ENCODE measurements at regions not wholly inside any gene's neighbourhood (a gene's known extent, or its start where the extent isn't known, plus 50 kb on each side); places are given as distances from the start of the nearest gene placed in this dataset.
"Not testable (repeated sequence)": the region's sequence is repeated elsewhere in the genome, so short reads cannot be mapped to it uniquely, and the experiment has no call there.

DNA sequence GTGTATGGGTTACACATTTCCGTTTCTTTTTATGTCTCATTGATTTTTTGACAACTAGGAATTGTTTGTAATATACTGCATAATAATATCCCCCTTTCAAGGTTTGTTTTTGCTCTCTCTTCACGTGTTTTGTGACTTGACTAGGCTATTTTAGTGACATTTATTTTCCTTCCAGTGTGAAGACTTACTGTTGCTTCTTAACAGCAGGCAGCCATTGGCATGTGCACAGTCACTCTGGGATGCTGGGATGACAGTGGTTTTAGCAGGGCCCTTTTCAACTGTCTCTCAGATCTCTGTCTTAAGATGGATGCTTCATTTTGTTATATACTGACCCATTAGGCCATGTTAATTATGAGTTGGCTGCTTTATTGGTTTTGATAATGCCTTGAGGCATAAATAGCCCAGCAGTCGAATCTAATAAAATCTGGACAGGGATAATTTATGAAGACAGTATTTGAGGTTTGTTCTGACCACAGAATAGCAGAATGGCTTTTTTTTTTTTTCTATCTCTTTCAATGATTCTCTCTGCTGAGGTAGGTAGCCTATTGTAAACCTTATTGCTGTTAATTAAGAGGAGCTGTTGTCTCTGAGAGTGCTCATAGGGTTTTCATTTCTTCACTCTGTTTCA lies 536.0 kb downstream of the GABRG2 start:
- H3K36me3 ChIP-seq (ENCODE audit: control insufficient read depth, insufficient read depth, low read length) = no peaks in the 10 kb centered on the region
- no peaks in the 10 kb centered on the region for H3K27me3 ChIP-seq (ENCODE audit: control insufficient read depth, insufficient read depth, low read length)
- no peak overlapping the region for H3K9ac ChIP-seq (ENCODE audit: low read length)
- peaks cover 17% of the 10 kb centered on the region; the same call in 1 of the 2 replicates for H3K9me3 ChIP-seq (ENCODE audit: control insufficient read depth, insufficient read depth, low read depth, low read length)
- H3K4me1 ChIP-seq (ENCODE audit: control insufficient read depth, insufficient read depth, low read length) = no peaks in the 10 kb centered on the region
- H3K27ac ChIP-seq (ENCODE audit: low read depth, low read length) = no peak overlapping the region
- H3K4me3 ChIP-seq (ENCODE audit: low read depth, low read length) = no peak overlapping the region

DNA sequence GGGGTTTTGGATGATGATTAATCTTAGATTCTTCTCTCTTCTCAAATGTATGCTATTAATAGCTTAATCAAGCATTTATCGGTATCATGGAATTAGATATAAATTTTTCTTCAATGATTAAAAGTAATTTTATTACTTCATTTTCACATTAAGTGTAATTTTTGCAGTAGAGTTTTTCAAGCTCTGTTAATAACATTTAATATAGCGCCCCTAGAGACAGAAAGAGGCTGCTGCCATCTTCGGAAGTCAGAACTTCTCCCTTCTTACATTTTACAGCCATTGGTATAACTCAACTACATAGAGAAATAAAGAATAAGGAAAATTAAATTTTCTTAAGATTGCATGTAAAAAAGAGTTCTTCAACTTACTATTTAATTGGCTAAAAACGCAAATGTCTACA lies 540.3 kb downstream of the GABRG2 start:
- Histone ChIP-seq H3K36me3 (ENCODE audit: control insufficient read depth, insufficient read depth, low read length) (no peaks in the 10 kb centered on the region), H3K27me3 (ENCODE audit: control insufficient read depth, insufficient read depth, low read length) (no peaks in the 10 kb centered on the region), H3K27ac (ENCODE audit: low read depth, low read length) (no peak overlapping the region), H3K4me1 (ENCODE audit: control insufficient read depth, insufficient read depth, low read length) (no peaks in the 10 kb centered on the region), H3K4me3 (ENCODE audit: low read depth, low read length) (no peak overlapping the region), H3K9me3 (ENCODE audit: control insufficient read depth, insufficient read depth, low read depth, low read length) (peaks cover 11% of the 10 kb centered on the region; the same call in 1 of the 2 replicates), H3K9ac (ENCODE audit: low read length) (no peak overlapping the region)

DNA sequence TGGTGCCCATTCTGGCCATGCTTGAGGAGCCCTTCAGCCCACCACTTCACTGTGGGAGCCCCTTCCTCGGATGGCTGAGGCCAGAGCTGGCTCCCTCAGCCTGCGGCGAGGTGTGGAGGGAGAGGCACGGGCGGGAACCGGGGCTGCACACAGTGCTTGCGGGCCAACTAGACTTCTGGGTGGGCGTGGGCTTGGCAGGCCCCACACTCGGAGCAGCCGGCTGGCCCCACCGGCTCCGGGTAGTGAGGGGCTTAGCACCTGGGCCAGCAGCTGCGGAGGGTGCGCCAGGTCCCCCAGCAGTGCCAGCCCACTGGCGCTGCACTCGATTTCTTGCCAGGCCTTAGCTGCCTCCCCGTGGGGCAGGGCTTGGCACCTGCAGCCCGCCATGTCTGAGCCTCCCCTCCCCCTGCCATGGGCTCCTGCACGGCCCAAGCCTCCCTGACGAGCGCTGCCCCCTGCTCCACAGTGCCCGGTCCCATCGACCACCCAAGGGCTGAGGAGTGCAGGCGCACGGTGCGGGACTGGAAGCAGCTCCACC lies 554.2 kb downstream of the GABRG2 start:
- not testable (repeated sequence) for H3K9ac ChIP-seq (ENCODE audit: low read length); H3K27ac ChIP-seq (ENCODE audit: low read depth, low read length); H3K4me3 ChIP-seq (ENCODE audit: low read depth, low read length); H3K36me3 ChIP-seq (ENCODE audit: control insufficient read depth, insufficient read depth, low read length); H3K4me1 ChIP-seq (ENCODE audit: control insufficient read depth, insufficient read depth, low read length); H3K27me3 ChIP-seq (ENCODE audit: control insufficient read depth, insufficient read depth, low read length)
- peaks cover 32% of the 10 kb centered on the region for H3K9me3 ChIP-seq (ENCODE audit: control insufficient read depth, insufficient read depth, low read depth, low read length)

DNA sequence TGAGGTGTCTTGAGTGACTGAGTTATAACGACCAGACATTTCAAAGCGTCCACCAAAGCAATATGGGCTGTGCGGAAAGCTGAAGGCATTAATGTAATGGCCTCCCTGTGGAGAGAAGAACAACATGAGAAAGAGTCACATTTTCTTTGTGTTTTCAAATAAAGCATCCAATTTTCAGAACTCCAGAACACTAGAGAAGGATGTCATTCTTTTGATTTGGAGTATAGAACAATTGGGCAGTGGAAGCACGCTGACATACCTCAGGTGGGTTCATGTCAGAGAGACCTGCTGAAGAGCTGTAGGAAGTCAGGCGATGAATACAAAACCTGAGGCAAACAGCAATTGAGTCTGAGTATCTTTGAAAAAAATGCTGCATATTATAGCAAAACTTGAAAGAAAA lies 556.5 kb downstream of the GABRG2 start:
- Histone ChIP-seq H3K9ac (ENCODE audit: low read length) (no peak overlapping the region), H3K4me3 (ENCODE audit: low read depth, low read length) (no peak overlapping the region), H3K36me3 (ENCODE audit: control insufficient read depth, insufficient read depth, low read length) (no peaks in the 10 kb centered on the region), H3K4me1 (ENCODE audit: control insufficient read depth, insufficient read depth, low read length) (no peaks in the 10 kb centered on the region), H3K9me3 (ENCODE audit: control insufficient read depth, insufficient read depth, low read depth, low read length) (peaks cover 35% of the 10 kb centered on the region), H3K27ac (ENCODE audit: low read depth, low read length) (no peak overlapping the region), H3K27me3 (ENCODE audit: control insufficient read depth, insufficient read depth, low read length) (no peaks in the 10 kb centered on the region)

DNA sequence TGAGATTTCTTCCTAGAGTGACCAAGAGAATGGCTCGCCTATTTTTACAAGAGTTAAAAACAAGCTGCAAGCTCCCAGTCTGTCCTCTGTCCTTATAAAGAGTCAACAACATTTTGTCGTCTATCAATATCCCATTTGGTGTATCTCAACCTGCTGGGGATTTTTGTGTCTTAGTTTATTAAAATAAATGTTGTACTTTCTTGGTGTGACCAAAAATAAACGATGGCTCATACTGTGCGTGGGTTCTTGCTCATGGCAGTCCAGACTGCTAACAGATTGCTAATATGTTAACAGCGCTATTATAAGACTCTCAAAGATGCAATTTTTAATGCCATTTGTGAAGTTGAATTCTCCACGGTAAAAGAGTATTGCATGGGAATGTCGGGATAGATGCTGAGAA lies 569.9 kb downstream of the GABRG2 start:
- no peak overlapping the region for H3K9ac ChIP-seq (ENCODE audit: low read length)
- no peaks in the 10 kb centered on the region for H3K27me3 ChIP-seq (ENCODE audit: control insufficient read depth, insufficient read depth, low read length)

DNA sequence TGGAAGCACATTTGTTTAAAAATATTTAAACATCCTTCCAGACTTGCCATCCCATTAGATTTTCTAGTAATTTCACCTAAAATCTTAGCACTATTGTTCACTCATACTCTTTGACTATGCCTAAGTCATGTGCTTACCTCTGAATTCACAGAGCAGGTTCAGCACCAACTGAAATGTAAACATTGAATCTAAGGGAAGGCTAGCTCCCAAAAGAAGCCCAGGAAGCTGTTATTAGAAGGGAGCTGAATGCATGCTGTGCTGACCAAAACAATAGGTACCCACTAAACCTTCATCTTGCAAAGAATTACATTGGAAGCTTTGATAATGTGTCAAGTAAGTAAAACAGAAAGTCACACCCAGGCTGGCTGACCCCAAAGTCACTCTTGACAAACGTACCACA lies 571.3 kb downstream of the GABRG2 start:
- Histone ChIP-seq H3K4me1 (ENCODE audit: control insufficient read depth, insufficient read depth, low read length) (peaks cover 32% of the 10 kb centered on the region), H3K9ac (ENCODE audit: low read length) (no peak overlapping the region), H3K36me3 (ENCODE audit: control insufficient read depth, insufficient read depth, low read length) (no peaks in the 10 kb centered on the region), H3K9me3 (ENCODE audit: control insufficient read depth, insufficient read depth, low read depth, low read length) (peaks cover 11% of the 10 kb centered on the region), H3K4me3 (ENCODE audit: low read depth, low read length) (no peak overlapping the region), H3K27ac (ENCODE audit: low read depth, low read length) (no peak overlapping the region), H3K27me3 (ENCODE audit: control insufficient read depth, insufficient read depth, low read length) (no peaks in the 10 kb centered on the region)

More for the DNA sequence above, 569.9 kb downstream of the GABRG2 start:
- Histone ChIP-seq H3K36me3 (ENCODE audit: control insufficient read depth, insufficient read depth, low read length) (no peaks in the 10 kb centered on the region), H3K4me1 (ENCODE audit: control insufficient read depth, insufficient read depth, low read length) (peaks cover 32% of the 10 kb centered on the region), H3K27ac (ENCODE audit: low read depth, low read length) (no peak overlapping the region), H3K4me3 (ENCODE audit: low read depth, low read length) (no peak overlapping the region), H3K9me3 (ENCODE audit: control insufficient read depth, insufficient read depth, low read depth, low read length) (peaks cover 23% of the 10 kb centered on the region)

DNA sequence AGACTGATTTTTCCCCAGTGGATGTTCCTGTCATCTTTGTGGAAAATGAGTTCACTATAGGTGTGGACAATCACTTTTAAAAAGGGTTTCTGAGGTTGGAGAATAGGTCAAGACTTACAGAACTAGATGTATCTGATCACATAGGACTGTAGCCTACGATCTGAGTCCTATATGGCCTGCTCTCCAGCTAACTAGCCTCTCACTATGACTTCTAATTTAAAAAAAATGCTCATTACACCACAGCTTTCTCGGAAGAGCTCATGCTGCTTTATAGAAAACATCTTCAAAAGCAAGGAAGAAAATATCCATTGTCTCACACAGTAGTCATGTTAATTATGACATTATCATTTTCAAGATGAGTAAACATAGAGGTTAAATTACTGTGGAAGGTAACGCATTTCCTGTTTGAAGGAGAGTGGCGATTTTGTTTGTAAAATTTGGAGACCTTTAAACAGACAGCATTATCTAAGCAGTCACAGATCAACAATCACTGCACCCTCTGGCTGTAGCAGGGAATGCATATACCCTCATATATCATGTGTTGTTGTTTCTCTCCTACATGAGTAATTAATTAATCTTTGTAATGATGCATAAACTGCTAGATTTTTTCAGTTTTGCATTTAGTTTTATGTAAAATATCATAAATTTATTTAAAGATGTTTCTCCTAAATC lies 573.7 kb downstream of the GABRG2 start:
- no peaks in the 10 kb centered on the region for H3K27me3 ChIP-seq (ENCODE audit: control insufficient read depth, insufficient read depth, low read length)
- no peak overlapping the region for H3K4me3 ChIP-seq (ENCODE audit: low read depth, low read length)
- H3K27ac ChIP-seq (ENCODE audit: low read depth, low read length) = no peak overlapping the region
- no peak overlapping the region for H3K9ac ChIP-seq (ENCODE audit: low read length)
- peaks cover 32% of the 10 kb centered on the region for H3K4me1 ChIP-seq (ENCODE audit: control insufficient read depth, insufficient read depth, low read length)
- no peaks in the 10 kb centered on the region for H3K9me3 ChIP-seq (ENCODE audit: control insufficient read depth, insufficient read depth, low read depth, low read length)
- H3K36me3 ChIP-seq (ENCODE audit: control insufficient read depth, insufficient read depth, low read length) = no peaks in the 10 kb centered on the region

DNA sequence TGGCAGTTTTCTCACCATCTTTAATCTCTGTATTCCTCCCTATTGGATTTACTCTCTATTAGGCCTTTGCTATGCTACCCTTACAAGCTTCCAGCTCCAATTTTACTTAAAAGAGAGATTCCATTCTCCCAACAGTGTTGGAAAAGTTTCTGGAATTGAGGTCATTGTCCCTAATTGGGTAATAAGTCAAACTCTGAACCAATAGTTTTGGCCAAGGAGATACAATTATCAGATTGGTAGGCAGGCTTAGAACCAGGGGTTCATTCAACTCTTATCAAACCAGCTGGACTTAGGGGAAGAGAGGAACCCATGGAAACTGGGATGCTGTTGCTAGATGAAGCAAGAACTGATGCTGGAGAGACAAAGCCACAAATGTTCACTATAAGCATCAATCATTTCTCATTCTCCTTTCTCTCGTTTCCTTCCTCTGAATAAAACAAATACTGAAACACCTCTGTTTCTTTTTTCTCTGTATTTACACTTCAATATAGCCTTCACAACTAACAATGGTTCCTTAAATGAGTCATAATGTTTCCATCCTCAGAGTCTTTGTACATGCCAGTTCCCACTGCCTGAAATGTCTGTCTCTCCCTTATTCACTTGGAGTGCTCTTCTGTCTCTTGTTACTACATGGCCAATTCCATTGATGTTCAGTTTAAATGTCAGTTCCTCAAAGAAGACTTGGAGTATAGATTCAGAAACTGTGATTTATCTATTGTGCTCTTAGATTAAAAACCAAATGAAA lies 587.3 kb downstream of the GABRG2 start:
- Histone ChIP-seq H3K9me3 (ENCODE audit: control insufficient read depth, insufficient read depth, low read depth, low read length) (no peaks in the 10 kb centered on the region; the same call in 1 of the 2 replicates), H3K27me3 (ENCODE audit: control insufficient read depth, insufficient read depth, low read length) (no peaks in the 10 kb centered on the region), H3K36me3 (ENCODE audit: control insufficient read depth, insufficient read depth, low read length) (no peaks in the 10 kb centered on the region), H3K27ac (ENCODE audit: low read depth, low read length) (no peak overlapping the region), H3K4me3 (ENCODE audit: low read depth, low read length) (no peak overlapping the region), H3K9ac (ENCODE audit: low read length) (no peak overlapping the region), H3K4me1 (ENCODE audit: control insufficient read depth, insufficient read depth, low read length) (no peaks in the 10 kb centered on the region)

DNA sequence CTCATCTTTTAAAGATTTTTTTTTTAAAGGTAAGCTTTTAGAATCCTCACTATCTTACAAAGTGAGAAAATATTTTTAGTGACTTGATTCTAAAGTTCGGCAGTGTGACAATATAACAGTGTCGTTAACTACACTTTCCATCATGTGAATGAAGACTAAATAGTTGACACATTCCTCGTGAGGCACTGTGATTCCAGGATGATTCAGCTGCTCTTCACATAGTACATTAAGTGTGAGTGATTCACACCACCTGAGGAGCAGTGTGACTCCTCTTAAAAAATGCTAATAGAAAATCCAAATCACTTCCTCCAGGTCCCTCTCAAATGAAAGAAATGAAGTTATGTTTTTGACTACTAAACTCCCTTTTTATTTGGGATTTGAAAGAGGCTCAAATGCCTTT lies 589.5 kb downstream of the GABRG2 start:
- Histone ChIP-seq H3K36me3 (ENCODE audit: control insufficient read depth, insufficient read depth, low read length) (no peaks in the 10 kb centered on the region), H3K4me3 (ENCODE audit: low read depth, low read length) (no peak overlapping the region), H3K9me3 (ENCODE audit: control insufficient read depth, insufficient read depth, low read depth, low read length) (no peaks in the 10 kb centered on the region; the same call in 1 of the 2 replicates), H3K9ac (ENCODE audit: low read length) (no peak overlapping the region), H3K27me3 (ENCODE audit: control insufficient read depth, insufficient read depth, low read length) (no peaks in the 10 kb centered on the region), H3K27ac (ENCODE audit: low read depth, low read length) (no peak overlapping the region), H3K4me1 (ENCODE audit: control insufficient read depth, insufficient read depth, low read length) (no peaks in the 10 kb centered on the region)

DNA sequence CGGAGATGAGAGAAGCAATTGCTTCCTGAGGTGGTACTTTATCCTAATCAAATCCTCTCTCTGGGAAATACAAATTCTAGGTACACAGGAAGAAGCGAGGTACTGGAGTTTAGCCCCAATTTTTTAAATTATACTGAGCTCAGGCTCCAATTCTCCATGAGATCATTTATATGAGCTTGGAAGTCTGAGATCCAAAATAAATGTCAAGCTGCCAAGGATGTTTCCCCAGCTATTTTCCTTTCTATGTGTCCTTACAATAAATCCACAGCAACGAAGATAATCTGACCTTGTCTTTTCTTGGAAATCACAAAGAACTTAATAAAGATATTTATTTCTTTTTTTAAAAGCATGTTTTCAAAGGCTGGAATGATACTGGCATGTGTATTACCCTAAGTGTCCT lies 597.3 kb downstream of the GABRG2 start:
- Histone ChIP-seq H3K36me3 (ENCODE audit: control insufficient read depth, insufficient read depth, low read length) (no peaks in the 10 kb centered on the region), H3K4me3 (ENCODE audit: low read depth, low read length) (no peak overlapping the region), H3K9ac (ENCODE audit: low read length) (no peak overlapping the region), H3K27me3 (ENCODE audit: control insufficient read depth, insufficient read depth, low read length) (no peaks in the 10 kb centered on the region), H3K9me3 (ENCODE audit: control insufficient read depth, insufficient read depth, low read depth, low read length) (no peaks in the 10 kb centered on the region), H3K4me1 (ENCODE audit: control insufficient read depth, insufficient read depth, low read length) (no peaks in the 10 kb centered on the region), H3K27ac (ENCODE audit: low read depth, low read length) (no peak overlapping the region)

DNA sequence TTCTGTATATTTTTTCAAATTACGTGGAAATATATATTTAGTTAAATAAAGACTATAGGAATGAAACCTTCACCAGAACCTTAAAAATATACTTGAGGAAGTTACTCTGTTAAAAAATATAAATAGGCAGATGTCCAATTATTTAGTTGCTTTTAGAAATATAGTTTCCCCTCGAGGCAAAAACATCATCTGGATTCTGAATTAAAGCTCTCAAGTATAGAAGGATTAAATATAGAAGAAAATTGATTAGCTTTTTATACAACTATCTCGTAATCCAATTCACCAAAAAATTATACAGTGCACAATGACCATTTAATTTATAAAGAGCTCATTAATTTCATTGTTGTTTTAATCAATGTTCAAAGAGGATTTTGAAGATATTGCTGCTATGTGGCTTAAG lies 601.4 kb downstream of the GABRG2 start:
- no peak overlapping the region for H3K27ac ChIP-seq (ENCODE audit: low read depth, low read length)
- no peaks in the 10 kb centered on the region for H3K27me3 ChIP-seq (ENCODE audit: control insufficient read depth, insufficient read depth, low read length)
- H3K9me3 ChIP-seq (ENCODE audit: control insufficient read depth, insufficient read depth, low read depth, low read length) = no peaks in the 10 kb centered on the region
- H3K36me3 ChIP-seq (ENCODE audit: control insufficient read depth, insufficient read depth, low read length) = no peaks in the 10 kb centered on the region
- H3K9ac ChIP-seq (ENCODE audit: low read length) = no peak overlapping the region
- H3K4me3 ChIP-seq (ENCODE audit: low read depth, low read length) = no peak overlapping the region
- no peaks in the 10 kb centered on the region for H3K4me1 ChIP-seq (ENCODE audit: control insufficient read depth, insufficient read depth, low read length)

Data from HUES6 (cell line).